ENCODE measurements at regions not wholly inside any gene's neighbourhood (a gene's known extent, or its start where the extent isn't known, plus 50 kb on each side); places are given as distances from the start of the nearest gene placed in this dataset.

DNA sequence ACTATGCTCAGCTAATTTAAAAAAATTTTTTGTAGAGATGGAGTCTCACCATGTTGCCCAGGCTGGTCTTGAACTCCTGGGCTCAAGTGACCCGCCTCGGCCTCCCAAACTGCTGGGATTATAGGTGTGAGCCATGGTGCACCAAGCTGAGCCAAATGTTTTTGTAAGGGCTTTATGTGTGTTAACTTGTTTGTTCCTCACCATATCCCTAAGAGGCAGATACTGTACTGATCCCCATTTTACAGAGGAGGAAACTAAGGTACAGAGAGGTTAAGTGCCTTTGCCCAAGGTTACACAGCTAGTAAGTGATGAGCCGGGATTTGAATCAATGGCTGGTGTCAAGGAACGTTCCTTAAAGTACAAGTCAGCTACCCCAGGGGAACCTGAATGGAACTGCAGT, 85.3 kb upstream of the KLF7 start:
- Histone ChIP-seq H3K4me1 (peaks cover 0 to 19% (median 14%) of the 10 kb centered on the region in 4 donors), H3K27ac (no peak overlapping the region), H3K4me3 (no peak overlapping the region), H3K36me3 (no peaks in the 10 kb centered on the region), H3K27me3 (no peaks in the 10 kb centered on the region), H3K9me3 (no peaks in the 10 kb centered on the region)
- no peak for ATAC-seq (ENCODE audit: low FRiP score in 2 of 2)
- TF ChIP-seq POLR2AphosphoS5 (IDR thresholded peaks at IDR 0.05) (no peak), EP300 (IDR thresholded peaks at IDR 0.05) (no peak), POLR2A (IDR thresholded peaks at IDR 0.05) (no peak)
- TF ChIP-seq, protein P1, sequence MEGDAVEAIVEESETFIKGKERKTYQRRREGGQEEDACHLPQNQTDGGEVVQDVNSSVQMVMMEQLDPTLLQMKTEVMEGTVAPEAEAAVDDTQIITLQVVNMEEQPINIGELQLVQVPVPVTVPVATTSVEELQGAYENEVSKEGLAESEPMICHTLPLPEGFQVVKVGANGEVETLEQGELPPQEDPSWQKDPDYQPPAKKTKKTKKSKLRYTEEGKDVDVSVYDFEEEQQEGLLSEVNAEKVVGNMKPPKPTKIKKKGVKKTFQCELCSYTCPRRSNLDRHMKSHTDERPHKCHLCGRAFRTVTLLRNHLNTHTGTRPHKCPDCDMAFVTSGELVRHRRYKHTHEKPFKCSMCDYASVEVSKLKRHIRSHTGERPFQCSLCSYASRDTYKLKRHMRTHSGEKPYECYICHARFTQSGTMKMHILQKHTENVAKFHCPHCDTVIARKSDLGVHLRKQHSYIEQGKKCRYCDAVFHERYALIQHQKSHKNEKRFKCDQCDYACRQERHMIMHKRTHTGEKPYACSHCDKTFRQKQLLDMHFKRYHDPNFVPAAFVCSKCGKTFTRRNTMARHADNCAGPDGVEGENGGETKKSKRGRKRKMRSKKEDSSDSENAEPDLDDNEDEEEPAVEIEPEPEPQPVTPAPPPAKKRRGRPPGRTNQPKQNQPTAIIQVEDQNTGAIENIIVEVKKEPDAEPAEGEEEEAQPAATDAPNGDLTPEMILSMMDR (IDR thresholded peaks at IDR 0.05), result no peak
- WGBS, 2 donors, result 92 to 93% methylated on average over 4 of the region's 4 CpGs
- no peak for DNase-seq

DNA sequence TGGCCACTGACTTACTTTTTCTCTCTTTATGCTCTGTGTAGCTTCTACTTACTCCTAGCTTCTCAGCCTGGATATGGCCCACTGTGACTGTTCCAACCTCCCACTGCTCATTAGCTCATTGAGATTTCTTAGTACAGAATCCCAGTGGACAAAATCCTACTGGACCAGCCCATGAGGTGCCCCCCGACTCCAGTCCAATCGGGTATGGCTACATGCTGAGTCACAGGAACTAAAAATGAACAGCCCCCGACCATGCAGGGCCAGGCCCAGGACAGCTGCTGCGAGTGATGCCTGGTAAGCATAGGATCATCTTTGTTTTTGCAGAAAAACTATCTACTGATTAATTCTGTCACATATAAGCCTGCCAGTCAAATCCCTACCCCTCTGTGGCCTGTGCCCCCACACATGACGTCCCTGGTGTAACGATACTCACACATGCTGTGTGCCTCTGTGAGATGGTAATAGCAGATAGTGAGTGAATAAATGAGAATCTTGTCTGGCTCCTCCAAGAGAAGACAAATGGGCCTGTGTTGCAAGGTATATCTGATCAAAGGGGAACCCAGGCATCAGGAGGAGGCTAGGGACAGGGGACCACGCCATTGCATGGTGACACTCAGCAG, 85.9 kb upstream of the KLF7 start:
- no peak overlapping the region for H3K4me3 ChIP-seq
- DNase-seq (no peak), ATAC-seq (ENCODE audit: low FRiP score in 2 of 2) (no peak)
- no peaks in the 10 kb centered on the region for H3K9me3 ChIP-seq
- WGBS, 2 donors, result 78 to 87% methylated on average over 7 of the region's 7 CpGs
- H3K4me1 ChIP-seq, result peaks cover 0 to 26% (median 20%) of the 10 kb centered on the region in 4 donors
- TF ChIP-seq, protein P1 (IDR thresholded peaks at IDR 0.05), result no peak
- no peak for TF ChIP-seq EP300 (IDR thresholded peaks at IDR 0.05)
- TF ChIP-seq POLR2A (IDR thresholded peaks at IDR 0.05), result no peak
- TF ChIP-seq POLR2AphosphoS5 (IDR thresholded peaks at IDR 0.05), result no peak
- H3K27ac ChIP-seq, result no peak overlapping the region
- H3K27me3 ChIP-seq, result no peaks in the 10 kb centered on the region
- H3K36me3 ChIP-seq, result no peaks in the 10 kb centered on the region

DNA sequence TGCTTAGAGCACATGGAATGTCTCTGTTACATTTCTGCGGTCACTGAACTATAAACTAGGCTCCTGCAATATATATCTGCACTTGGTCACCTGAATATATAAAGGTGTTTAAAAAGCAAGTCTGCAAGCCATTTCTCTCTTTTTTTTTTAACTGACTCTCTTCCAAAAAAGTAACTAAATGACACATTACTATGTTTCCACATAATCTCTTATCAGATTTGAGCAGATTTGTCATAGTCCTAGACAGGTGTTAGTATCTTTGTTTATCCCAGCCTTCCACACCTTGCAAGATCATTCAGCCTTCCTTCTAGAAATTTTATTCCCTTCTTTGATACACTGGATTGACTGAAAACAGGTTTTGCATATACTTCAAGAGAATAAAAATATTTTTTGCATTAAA, 86.7 kb upstream of the KLF7 start:
- Histone ChIP-seq H3K4me1 (peaks cover under 1 to 33% (median 28%) of the 10 kb centered on the region in 4 donors), H3K27me3 (no peaks in the 10 kb centered on the region), H3K27ac (no peak overlapping the region), H3K36me3 (no peaks in the 10 kb centered on the region), H3K9me3 (no peaks in the 10 kb centered on the region), H3K4me3 (no peak overlapping the region)
- no peak for ATAC-seq (ENCODE audit: low FRiP score in 2 of 2)
- 93 to 94% methylated on average over 1 of the region's 1 CpG for WGBS, 2 donors
- DNase-seq, result no peak
- no peak for TF ChIP-seq POLR2AphosphoS5 (IDR thresholded peaks at IDR 0.05)
- TF ChIP-seq, protein P1 (IDR thresholded peaks at IDR 0.05), result no peak
- no peak for TF ChIP-seq EP300 (IDR thresholded peaks at IDR 0.05)
- TF ChIP-seq POLR2A (IDR thresholded peaks at IDR 0.05), result no peak

DNA sequence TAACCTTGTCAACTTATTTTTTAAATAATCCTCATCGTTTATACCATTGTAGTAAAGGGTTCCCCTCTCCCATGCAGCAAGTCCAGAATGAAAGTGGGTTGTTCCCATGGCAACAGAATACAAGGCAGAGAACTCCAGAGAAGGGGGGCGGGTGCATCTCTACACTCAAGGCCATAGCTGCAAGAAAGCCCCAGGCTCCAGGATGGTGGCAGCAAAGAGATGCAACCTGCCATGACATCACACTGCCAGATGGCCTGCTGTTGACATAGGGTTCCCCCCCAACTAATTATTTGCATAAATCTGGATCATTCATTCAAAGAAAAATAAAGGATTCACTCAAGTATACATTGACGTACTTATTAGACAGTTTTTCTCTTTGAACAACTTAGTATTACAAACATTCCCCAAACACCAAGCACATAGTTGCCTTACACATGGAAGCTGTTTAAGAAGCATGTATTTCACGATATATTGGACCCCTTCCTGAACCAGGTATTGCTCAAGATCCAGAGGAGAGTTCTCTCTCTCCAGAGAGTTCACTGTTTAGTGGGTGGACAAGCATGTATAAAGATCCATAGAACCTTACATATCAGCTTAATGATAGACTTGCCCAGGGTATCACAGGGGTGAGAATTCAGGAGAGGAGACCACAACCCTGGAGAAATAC, 87.4 kb upstream of the KLF7 start:
- no peak overlapping the region for H3K4me3 ChIP-seq
- no peak overlapping the region for H3K27ac ChIP-seq
- WGBS, 2 donors, result 78 to 84% methylated on average over 4 of the region's 4 CpGs
- no peak for TF ChIP-seq POLR2AphosphoS5 (IDR thresholded peaks at IDR 0.05)
- TF ChIP-seq, protein P1 (IDR thresholded peaks at IDR 0.05), result no peak
- no peak for TF ChIP-seq POLR2A (IDR thresholded peaks at IDR 0.05)
- H3K4me1 ChIP-seq, result peaks cover 7 to 40% (median 35%) of the 10 kb centered on the region in 4 donors
- ATAC-seq (ENCODE audit: low FRiP score in 2 of 2) (no peak), DNase-seq (no peak)
- no peaks in the 10 kb centered on the region for H3K36me3 ChIP-seq
- no peaks in the 10 kb centered on the region for H3K9me3 ChIP-seq
- H3K27me3 ChIP-seq, result no peaks in the 10 kb centered on the region

Measured in upper lobe of left lung (tissue), 6 donors.